Nephron (organoid): ENCODE measurements at regions not wholly inside any gene's neighbourhood (a gene's known extent, or its start where the extent isn't known, plus 50 kb on each side); places are given as distances from the start of the nearest gene placed in this dataset.

Experiments
- H3K27ac Mint-ChIP-seq, 3 experiments: 2 replicates each; pipeline ENCODE4 v1.8.0; 2020; ENCODE audit warnings: mixed read lengths in 3 of 3, mild to moderate bottlenecking in 2 of 3, moderate library complexity in 1 of 3
- H3K27me3 Mint-ChIP-seq: 2 replicates; pipeline ENCODE4 v1.8.0; 2021; ENCODE audit warnings: low read depth, mild to moderate bottlenecking, moderate library complexity, mixed read lengths
- H3K36me3 Mint-ChIP-seq: 2 replicates; pipeline ENCODE4 v1.8.0; 2020; ENCODE audit warnings: low read depth, mixed read lengths
- H3K4me1 Mint-ChIP-seq: 2 replicates; pipeline ENCODE4 v1.8.0; 2020; ENCODE audit warnings: mixed read lengths
- H3K4me3 Mint-ChIP-seq, 3 experiments: 2 replicates each; pipeline ENCODE4 v1.8.0; 2020; ENCODE audit warnings: mild to moderate bottlenecking in 3 of 3, mixed read lengths in 3 of 3, moderate library complexity in 2 of 3
- H3K9me3 Mint-ChIP-seq: 2 replicates; pipeline ENCODE4 v1.8.0; 2020; ENCODE audit warnings: mixed read lengths
- CTCF ChIP-seq, 3 experiments: fragments of 200-600 bp; sonication (generic); IDR thresholded peaks; one replicate each; pipeline ENCODE4 v1.5.0; 2021; ENCODE audit warnings: antibody characterized with exemption in 3 of 3; ENCODE audit not compliant: unreplicated experiment in 3 of 3

GRCh38 chr1:82273816-82274215 is 473.1 kb downstream of the ADGRL2 start:
- Mint-ChIP-seq H3K27me3 (no peaks in the 10 kb centered on the region), H3K4me1 (peaks cover 15% of the 10 kb centered on the region), H3K36me3 (no peaks in the 10 kb centered on the region), H3K4me3 (no peak overlapping the region), H3K27ac (peak overlapping the region in 2 of 3 experiments; percentile 22 to 40), H3K9me3 (no peaks in the 10 kb centered on the region)
- no peak for TF ChIP-seq CTCF (IDR thresholded peaks at IDR 0.05; ENCODE audit: unreplicated experiment in 3 of 3)

GRCh38 chr1:82269431-82269830 is 468.7 kb downstream of the ADGRL2 start:
- H3K36me3 Mint-ChIP-seq, result no peaks in the 10 kb centered on the region
- no peak for TF ChIP-seq CTCF (IDR thresholded peaks at IDR 0.05; ENCODE audit: unreplicated experiment in 3 of 3)
- no peaks in the 10 kb centered on the region for H3K9me3 Mint-ChIP-seq
- H3K4me3 Mint-ChIP-seq, result no peak overlapping the region
- H3K27me3 Mint-ChIP-seq, result peaks cover 4% of the 10 kb centered on the region
- peak overlapping the region in 1 of 3 experiments; percentile 61 for H3K27ac Mint-ChIP-seq
- peaks cover 20% of the 10 kb centered on the region for H3K4me1 Mint-ChIP-seq

GRCh38 chr1:82268826-82269225 is 468.1 kb downstream of the ADGRL2 start:
- H3K4me1 Mint-ChIP-seq, result peaks cover 15% of the 10 kb centered on the region
- H3K9me3 Mint-ChIP-seq, result no peaks in the 10 kb centered on the region
- H3K27ac Mint-ChIP-seq, result peak overlapping the region in 1 of 3 experiments; percentile 61
- no peaks in the 10 kb centered on the region for H3K36me3 Mint-ChIP-seq
- no peak for TF ChIP-seq CTCF (IDR thresholded peaks at IDR 0.05; ENCODE audit: unreplicated experiment in 3 of 3)
- H3K27me3 Mint-ChIP-seq, result peaks cover 4% of the 10 kb centered on the region
- no peak overlapping the region for H3K4me3 Mint-ChIP-seq

GRCh38 chr1:82266351-82266750 is 465.6 kb downstream of the ADGRL2 start:
- TF ChIP-seq CTCF (IDR thresholded peaks at IDR 0.05; ENCODE audit: unreplicated experiment in 3 of 3), result no peak
- H3K36me3 Mint-ChIP-seq, result no peaks in the 10 kb centered on the region
- peaks cover 4% of the 10 kb centered on the region for H3K27me3 Mint-ChIP-seq
- H3K4me1 Mint-ChIP-seq, result peaks cover 13% of the 10 kb centered on the region
- no peaks in the 10 kb centered on the region for H3K9me3 Mint-ChIP-seq
- no peak overlapping the region for H3K4me3 Mint-ChIP-seq
- H3K27ac Mint-ChIP-seq, result peak overlapping the region in 1 of 3 experiments; percentile 0

- Mint-ChIP-seq H3K27ac (no peak overlapping the region), H3K4me3 (no peak overlapping the region), H3K9me3 (no peaks in the 10 kb centered on the region), H3K4me1 (peaks cover 13% of the 10 kb centered on the region), H3K27me3 (peaks cover 4% of the 10 kb centered on the region), H3K36me3 (no peaks in the 10 kb centered on the region)
- no peak for TF ChIP-seq CTCF (IDR thresholded peaks at IDR 0.05; ENCODE audit: unreplicated experiment in 3 of 3)
These were observed 464.7 kb downstream of the ADGRL2 start for GRCh38 chr1:82265436-82265835.

- Mint-ChIP-seq H3K4me1 (peaks cover 14% of the 10 kb centered on the region), H3K4me3 (no peak overlapping the region), H3K27me3 (peaks cover 4% of the 10 kb centered on the region), H3K36me3 (no peaks in the 10 kb centered on the region), H3K27ac (no peak overlapping the region), H3K9me3 (no peaks in the 10 kb centered on the region)
- no peak for TF ChIP-seq CTCF (IDR thresholded peaks at IDR 0.05; ENCODE audit: unreplicated experiment in 3 of 3)
These were observed 464.1 kb downstream of the ADGRL2 start for GRCh38 chr1:82264802-82265201.
